GM18505 (cell line): ENCODE measurements at regions not wholly inside any gene's neighbourhood (a gene's known extent, or its start where the extent isn't known, plus 50 kb on each side); places are given as distances from the start of the nearest gene placed in this dataset.

Source experiments
- ATAC-seq: cut with Tn5 transposase; IDR thresholded peaks from one replicate; pipeline ENCODE4 v1.9.1; 2021; ENCODE audit not compliant: unreplicated experiment
- POLR2A ChIP-seq: IDR thresholded peaks from 4 replicates; pipeline ENCODE4 v1.6.1; 2011; ENCODE audit warnings: borderline replicate concordance; ENCODE audit not compliant: insufficient read depth, insufficient read length; ENCODE audit errors: extremely low read depth

DNA sequence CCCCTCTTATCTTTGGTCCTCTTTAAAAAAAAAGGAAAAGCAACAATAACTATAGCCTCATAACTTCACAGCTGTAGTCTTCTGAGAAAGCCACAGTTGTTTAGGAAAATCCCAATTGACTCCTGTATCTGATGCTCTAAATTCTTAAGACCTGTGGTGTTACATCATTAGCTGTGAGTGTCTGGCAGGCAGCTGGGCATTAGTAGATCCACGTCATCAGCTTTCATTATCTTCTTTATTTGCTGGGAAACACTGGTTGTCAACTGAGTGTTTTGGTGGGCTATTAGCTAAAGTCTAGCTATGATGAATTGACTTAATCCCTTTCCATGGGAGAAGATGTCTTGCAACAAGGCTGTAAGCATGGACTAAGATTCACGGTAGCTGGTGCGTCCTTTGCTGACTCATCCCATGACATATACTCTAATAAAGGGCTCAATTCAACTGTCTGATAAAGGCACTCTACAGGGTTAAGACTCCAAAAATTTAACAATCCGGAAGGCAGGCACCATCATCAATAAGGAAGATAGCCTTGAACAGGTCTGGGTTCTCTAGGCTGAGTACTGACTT lies 517.2 kb downstream of the PLCL1 start:
- ATAC-seq, result no peak
- TF ChIP-seq POLR2A, result no peak

DNA sequence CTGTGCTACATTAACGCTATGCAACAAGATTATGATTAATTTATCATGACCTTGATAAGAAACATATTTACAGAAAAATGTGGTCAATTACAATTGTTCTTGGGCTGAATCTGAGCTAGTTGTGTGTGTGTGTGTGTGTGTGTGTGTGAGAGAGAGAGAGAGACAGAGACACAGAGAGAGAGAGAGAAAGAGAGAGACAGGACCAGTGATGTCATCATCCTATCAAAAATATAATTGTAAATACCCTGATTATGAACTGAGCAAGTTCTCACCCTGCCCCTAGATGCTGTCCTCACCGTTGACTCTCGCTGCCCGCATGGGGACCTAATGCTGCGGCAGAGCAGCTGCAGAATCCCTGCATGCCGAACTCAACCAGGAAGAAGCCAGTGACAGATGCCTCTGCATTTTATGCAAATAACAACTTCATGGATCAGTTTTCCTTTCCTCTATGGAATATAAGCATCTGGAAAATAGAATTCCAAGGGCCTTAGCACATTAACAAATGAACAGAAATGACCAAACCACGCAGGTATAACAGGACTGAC lies 512.5 kb downstream of the PLCL1 start:
- TF ChIP-seq POLR2A, result no peak
- no peak for ATAC-seq

DNA sequence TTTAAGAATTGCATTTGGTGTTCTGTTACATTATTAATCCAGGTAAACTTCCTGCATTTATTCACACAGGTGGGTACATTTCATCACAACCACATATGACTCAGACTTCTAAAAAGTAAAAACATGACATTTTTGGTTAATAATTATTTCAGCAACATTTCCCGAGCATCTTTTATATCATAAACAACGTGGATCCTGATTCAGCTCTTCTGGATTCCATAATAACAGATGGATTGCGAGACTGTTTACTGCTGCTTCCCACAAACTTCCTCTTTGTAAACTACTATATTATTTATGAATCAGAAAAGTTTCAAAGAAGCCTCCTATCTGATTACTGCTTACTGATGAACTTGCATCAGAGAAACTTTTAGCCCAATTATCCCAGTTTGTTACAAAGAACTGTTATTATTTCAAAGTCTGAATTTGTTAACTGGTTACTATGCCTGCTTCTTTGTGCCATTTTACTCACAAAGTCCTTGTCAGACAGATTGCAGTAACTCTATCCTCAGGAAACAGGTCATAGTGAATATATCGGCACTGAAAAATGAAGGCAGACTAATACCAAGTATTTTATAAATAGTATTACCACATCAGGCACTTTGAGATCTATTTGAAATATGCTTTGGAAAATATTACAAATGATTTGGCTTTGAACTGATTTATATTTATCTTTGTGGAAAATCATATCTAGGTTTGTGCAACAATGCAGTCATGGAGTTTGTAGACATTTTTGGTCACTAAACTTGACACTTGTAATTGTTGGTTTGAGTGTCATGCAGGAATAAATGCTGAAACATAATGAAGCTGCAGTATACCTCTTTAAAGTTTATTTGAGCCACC lies 511.6 kb downstream of the PLCL1 start:
- ATAC-seq, result no peak
- TF ChIP-seq POLR2A, result no peak

DNA sequence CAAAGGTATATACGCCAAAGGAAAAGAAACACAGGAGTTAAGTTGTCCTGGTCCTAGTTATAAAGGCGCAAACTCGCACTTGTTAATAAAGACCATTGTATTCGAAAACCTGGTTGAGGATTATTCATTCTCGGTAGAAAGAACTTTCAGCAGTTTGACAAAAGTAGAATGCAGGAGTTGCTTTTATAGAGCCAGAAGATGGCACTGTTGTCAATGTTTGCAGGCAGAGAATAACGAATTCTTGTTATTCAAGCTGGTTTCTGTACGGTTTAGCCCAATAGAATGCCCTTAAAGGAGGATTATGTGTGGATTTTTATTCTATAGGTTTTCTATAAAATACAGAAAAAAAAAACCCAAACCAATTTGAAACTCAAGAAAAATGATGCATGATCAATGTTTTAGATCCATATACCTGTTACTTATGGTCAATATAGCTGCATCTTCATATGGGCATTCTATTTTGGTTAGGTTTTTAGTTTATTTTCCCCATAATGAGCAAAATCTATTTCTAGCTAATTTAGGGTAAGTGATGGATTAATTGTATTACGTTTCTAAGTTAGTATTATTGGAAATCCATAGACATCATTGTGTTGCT lies 510.3 kb downstream of the PLCL1 start:
- no peak for ATAC-seq
- no peak for TF ChIP-seq POLR2A

DNA sequence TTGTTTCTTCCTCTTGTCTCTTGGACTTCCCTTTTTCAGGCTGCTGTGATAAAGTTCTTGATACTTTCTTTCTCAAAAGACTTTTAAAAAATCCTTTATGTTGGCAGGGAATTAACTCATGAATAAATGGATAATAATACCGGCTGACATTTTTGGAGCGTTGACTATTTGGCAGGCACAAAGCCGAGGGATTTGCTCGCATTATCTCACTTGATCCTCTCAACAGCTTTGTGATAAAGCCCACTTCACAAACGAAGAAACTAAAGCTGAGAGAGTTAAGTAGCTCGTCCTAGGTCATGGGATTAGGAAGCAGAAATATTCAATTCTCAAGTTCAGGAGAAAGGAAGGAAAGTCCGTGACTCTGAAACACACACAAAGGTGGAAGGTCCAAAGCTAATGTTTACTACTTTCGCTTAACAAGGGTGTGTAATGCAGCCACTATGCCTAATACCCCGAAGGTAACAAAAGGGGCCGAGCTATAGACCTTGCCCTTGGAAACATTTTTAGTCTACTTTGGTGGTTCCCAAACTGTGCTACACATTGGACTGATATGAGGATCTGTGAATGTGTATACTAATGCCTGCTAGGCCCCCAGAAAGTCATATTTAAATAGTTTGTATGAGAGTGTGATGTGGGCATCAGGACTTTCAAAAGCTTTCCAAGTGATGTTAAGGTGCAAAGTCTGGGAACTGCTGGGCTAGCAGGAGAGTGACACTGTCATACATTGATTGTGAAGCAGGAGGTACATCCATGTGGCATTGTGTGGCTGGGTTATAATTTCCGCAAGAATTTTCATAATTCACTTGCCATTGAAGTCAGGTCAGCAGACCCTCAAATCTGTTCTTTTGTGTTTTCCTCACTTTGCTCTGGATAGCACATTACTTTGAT lies 508.4 kb downstream of the PLCL1 start:
- ATAC-seq, result no peak
- TF ChIP-seq POLR2A, result no peak

DNA sequence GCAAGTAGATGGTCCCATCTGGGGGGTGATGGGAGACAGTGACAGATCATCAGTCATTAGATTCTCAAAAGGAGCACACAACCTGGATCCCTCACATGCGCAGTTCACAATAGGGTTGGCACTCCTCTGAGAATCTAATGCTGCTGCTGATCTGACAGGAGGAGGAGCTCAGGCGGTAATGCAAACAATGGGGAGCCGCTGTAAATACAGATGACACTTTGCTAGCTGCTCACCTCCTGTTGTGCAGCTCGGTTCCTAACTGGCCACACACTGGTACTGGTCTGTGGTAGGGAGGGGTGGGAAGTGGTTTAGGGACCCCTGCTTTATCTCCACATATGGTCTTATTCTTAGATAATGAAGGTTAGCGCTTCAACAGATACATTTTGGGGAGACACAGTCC lies 506.6 kb downstream of the PLCL1 start:
- TF ChIP-seq POLR2A, result no peak
- no peak for ATAC-seq

DNA sequence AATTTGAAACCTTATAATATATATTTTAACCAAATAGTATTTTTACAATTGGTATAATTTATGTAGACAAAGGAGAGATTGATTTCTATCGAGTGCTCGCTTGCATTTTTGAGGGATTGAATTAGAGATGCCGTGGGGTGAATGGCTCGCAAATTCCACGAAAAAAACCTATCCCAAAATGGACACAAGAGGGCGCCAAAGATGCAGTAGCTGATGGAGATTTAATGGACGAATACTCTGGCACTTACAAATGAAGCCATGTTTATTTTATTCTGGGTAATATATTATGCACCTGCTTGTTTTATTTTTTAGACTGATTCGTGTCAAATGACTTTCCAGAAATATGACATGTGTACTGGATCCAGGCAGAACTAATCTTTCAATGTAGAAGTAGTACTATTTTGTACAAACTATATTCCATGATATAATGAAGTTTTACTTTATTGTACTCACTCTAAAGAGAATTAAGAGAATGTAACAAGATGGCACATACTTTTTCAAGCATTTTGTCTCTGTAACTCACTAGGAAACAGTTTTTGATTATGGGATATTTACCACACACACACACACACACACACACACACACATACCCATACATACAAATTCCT lies 505.4 kb downstream of the PLCL1 start:
- no peak for TF ChIP-seq POLR2A
- no peak for ATAC-seq

DNA sequence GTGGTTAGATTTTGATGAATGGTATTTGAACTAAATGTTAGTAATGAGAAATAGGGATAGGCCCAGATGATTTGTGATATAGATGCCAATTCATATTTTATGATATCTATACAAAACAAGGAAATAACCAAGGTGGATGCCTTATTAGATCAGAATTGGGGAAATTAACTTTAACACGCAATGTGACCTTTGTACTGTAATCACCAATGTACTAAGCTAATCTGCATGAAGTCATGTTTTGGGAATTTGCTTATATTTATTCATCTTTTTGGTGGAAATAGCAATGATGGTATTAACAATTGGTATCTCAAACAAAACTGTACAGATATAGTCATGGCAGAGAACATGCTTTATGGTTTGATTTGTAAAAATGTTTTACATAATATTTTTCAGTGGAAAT lies 504.7 kb downstream of the PLCL1 start:
- TF ChIP-seq POLR2A, result no peak

DNA sequence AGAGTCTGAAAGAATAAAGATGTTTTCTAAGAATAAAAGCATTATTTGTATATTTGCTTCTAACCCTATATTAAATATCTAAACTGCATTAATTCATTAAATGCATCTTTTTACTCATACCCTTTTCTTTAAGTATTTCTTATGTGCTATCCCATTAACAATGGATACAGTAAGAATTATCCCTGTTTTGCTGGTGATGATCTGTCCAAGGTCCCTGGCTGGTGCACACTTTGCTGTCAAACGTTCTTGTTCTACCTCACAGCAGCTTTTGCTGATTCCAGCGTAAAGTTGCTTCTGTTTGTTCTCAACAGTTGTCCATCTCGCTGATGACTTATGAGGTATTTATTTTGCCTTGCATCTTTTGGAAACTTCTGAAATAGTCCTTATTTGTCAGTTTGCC lies 504.0 kb downstream of the PLCL1 start:
- TF ChIP-seq POLR2A, result no peak
- ATAC-seq, result no peak

More for the DNA sequence above, 504.7 kb downstream of the PLCL1 start:
- no peak for ATAC-seq

DNA sequence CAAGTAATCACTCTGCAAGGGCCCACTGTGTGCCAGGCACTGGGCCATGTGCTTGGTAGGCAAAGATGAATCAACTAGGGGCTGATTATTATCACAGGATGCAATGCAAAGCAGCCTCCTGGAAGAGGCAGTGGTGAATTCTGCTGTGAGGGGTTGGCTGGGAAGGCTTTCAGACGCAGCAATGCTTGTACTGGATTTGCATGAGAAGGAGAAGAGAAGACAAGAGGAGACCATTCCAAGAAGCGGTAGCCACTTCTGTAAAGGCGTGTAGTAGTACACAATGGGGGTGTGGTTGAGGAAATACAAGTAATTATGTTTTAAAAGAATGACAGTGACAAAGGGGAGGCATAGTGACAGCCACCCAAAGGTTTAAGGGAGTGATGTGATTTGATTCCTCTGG lies 502.7 kb downstream of the PLCL1 start:
- no peak for TF ChIP-seq POLR2A
- no peak for ATAC-seq

DNA sequence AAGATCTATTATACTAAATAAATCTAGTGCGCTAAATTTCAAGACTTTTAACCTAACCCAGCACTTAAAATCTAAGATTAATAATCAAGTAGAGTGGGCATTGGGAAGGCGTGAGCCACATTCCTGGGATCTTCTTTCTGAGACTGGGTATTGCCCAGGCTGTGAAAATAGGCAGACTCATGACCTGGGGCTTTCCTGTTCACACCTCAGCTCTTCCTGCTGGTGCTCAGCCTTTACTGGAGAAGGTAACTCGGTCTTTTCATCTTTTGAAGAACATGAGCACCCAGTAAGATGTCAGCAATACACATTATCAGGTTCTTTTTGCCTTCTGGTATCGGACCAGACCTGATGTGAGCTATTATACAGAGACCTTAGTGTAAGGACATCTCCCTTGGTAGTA lies 500.5 kb downstream of the PLCL1 start:
- ATAC-seq, result no peak
- no peak for TF ChIP-seq POLR2A

DNA sequence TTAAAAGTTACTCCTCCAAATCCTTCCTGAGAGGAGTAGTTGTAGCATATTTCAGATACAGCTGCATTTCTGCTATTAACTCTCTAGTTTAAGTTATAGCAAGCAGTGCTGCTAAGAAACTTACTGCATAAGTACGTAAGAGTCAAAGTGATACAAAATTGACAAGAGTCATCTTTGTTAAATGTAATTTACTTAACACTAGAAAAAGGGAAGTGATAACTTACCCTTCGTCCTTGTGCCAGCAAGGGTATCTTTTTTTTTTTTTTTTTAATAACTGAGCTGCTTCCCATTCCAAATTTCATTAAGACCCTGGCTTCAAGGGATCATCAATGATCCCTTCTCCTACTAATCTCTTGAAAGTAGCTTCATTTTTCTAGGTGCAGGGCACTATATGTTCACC lies 493.0 kb downstream of the PLCL1 start:
- peak; percentile 21 for ATAC-seq
- TF ChIP-seq POLR2A, result no peak

DNA sequence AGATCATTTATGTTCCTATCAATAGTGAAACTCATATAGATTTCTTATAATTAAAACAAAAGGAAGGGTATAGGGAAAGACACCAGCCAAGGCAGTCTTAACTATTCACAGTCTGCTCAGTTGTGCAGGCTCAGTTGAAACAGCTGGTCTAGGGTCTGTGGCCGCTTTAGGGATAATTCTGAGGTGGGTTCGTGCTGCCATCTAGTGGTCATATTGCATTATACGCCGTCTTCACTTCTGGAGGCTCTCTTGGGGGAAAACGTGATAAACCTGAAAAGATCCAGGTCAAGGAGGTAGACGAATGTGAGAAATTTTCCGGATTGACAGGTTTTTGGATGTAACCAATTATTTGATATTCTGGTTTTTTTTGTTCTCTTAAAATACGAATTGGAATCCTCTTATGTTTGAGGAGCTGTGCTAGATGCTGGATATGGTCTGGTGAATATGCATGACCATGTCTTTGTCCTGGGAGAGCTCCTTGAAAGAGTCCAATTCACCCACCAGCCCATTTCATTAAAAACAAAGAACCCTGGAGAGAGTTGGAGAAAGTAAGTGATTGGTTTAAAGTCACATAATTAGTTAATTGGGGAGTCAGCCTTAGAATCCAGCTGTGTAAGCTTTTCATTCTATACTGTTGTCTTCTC lies 492.4 kb downstream of the PLCL1 start:
- TF ChIP-seq POLR2A, result no peak
- peak; percentile 91 for ATAC-seq

DNA sequence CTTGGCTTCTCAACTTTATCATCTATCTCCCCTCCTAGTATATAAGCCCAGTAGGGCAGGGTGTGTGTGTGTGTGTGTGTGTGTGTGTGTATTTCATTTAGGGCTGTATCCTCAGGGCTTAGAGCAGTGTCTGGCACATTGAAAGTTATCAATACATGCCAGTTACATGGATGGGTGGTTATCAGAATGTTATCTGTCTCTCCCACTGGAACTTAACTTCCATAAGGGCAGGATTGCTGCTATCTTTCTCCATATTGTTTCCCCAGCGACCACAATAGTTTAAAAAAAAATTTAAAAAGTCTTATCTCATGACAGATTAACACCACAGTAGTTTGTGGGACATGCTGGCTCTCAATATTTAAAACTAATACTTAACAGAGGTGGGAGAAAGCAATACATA lies 488.9 kb downstream of the PLCL1 start:
- ATAC-seq, result no peak
- no peak for TF ChIP-seq POLR2A
